MM.1S (cell line): ENCODE measurements at regions not wholly inside any gene's neighbourhood (a gene's known extent, or its start where the extent isn't known, plus 50 kb on each side); places are given as distances from the start of the nearest gene placed in this dataset.

Source experiments
- DNase-seq: peaks from one replicate; pipeline ENCODE4 v3.0.0-alpha.2; 2015
- H2AFZ ChIP-seq: fragments of 300-600 bp; sonication (generic); 2 replicates; pipeline ENCODE4 v1.6.0; 2016; ENCODE audit warnings: antibody characterized with exemption, low read length
- H3F3A ChIP-seq: fragments of 300-600 bp; sonication (generic); 2 replicates; pipeline ENCODE4 v1.6.1; 2016; ENCODE audit warnings: mild to moderate bottlenecking, antibody characterized with exemption, low read length, moderate library complexity, mixed read lengths; ENCODE audit not compliant: insufficient read depth
- H3K27ac ChIP-seq: fragments of 300-600 bp; sonication (generic); 2 replicates; pipeline ENCODE4 v1.5.1; 2016; ENCODE audit warnings: mild to moderate bottlenecking, low read length
- H3K27me3 ChIP-seq: fragments of 300-600 bp; sonication (generic); replicated peaks from 2 replicates; pipeline ENCODE4 v1.6.0; 2016; ENCODE audit warnings: low read length; ENCODE audit not compliant: insufficient read depth
- H3K36me3 ChIP-seq: fragments of 300-600 bp; sonication (generic); replicated peaks from 2 replicates; pipeline ENCODE4 v1.6.1; 2016; ENCODE audit warnings: mild to moderate bottlenecking, low read length, mixed read lengths; ENCODE audit not compliant: insufficient read depth
- H3K4me1 ChIP-seq: fragments of 300-600 bp; sonication (generic); 2 replicates; pipeline ENCODE4 v1.6.1; 2016; ENCODE audit warnings: low read length, mixed read lengths
- H3K4me2 ChIP-seq: fragments of 300-600 bp; sonication (generic); 2 replicates; pipeline ENCODE4 v1.6.0; 2016; ENCODE audit warnings: low read depth, low read length
- H3K4me3 ChIP-seq: fragments of 300-600 bp; sonication (generic); 2 replicates; pipeline ENCODE4 v1.5.1; 2016; ENCODE audit warnings: low read length, mixed read lengths
- H3K79me2 ChIP-seq: fragments of 300-600 bp; sonication (generic); 2 replicates; pipeline ENCODE4 v1.6.1; 2016; ENCODE audit warnings: mixed run types, low read length, mixed read lengths
- H3K9ac ChIP-seq: fragments of 300-600 bp; sonication (generic); 2 replicates; pipeline ENCODE4 v1.6.1; 2016; ENCODE audit warnings: low read length, mixed read lengths
- H3K9me2 ChIP-seq: fragments of 300-600 bp; sonication (generic); replicated peaks from 2 replicates; pipeline ENCODE4 v1.6.1; 2016; ENCODE audit warnings: mild to moderate bottlenecking, low read length, mixed read lengths; ENCODE audit not compliant: insufficient read depth
- H3K9me3 ChIP-seq: fragments of 300-600 bp; sonication (generic); replicated peaks from 2 replicates; pipeline ENCODE4 v1.6.1; 2016; ENCODE audit warnings: mild to moderate bottlenecking, low read length, mixed read lengths; ENCODE audit not compliant: insufficient read depth
- H4K20me1 ChIP-seq: fragments of 300-600 bp; sonication (generic); 2 replicates; pipeline ENCODE4 v1.6.1; 2016; ENCODE audit warnings: mild to moderate bottlenecking, low read length, moderate library complexity, mixed read lengths; ENCODE audit not compliant: insufficient read depth
- EZH2 ChIP-seq: fragments of 300-600 bp; sonication (generic); optimal IDR thresholded peaks from 2 replicates; pipeline ENCODE3; 2017; ENCODE audit warnings: low read depth, mild to moderate bottlenecking, antibody characterized with exemption, low read length, mixed read lengths
- EZH2phosphoT487 ChIP-seq: fragments of 300-600 bp; sonication (generic); IDR thresholded peaks from 2 replicates; pipeline ENCODE4 v1.6.1; 2018; ENCODE audit warnings: antibody characterized with exemption, low read length
- TF ChIP-seq, protein P1 (sequence below): fragments of 300-600 bp; sonication (generic); IDR thresholded peaks from 2 replicates; pipeline ENCODE4 v1.5.1; 2016; ENCODE audit warnings: antibody characterized with exemption, low read length, mixed read lengths

DNA sequence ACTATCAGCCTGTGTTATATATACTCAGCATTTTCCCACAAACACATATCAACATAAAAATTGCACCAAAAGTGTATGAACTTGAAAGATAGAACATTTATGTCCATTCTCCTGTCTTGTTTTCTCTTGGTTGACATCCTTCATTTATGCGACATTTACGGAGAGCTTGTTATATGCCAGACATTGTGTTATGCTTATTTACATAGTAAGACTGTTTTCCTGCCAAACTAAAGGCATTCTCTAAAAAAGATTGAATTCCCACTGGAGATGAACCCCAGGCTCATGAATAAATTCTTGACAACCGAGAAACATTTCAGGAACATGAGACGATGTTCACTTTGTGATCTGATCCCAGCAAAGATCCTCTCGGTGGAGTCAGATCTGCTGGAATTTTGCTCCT is 131.0 kb downstream of the RAP2A start:
- H4K20me1 ChIP-seq: no peaks in the 10 kb centered on the region
- no peaks in the 10 kb centered on the region for H3K36me3 ChIP-seq
- no peaks in the 10 kb centered on the region for H3K9me2 ChIP-seq
- H3K27ac ChIP-seq: no peak overlapping the region
- H3K79me2 ChIP-seq: no peaks in the 10 kb centered on the region
- no peaks in the 10 kb centered on the region for H3K4me1 ChIP-seq
- no peak for TF ChIP-seq EZH2
- TF ChIP-seq, protein P1, sequence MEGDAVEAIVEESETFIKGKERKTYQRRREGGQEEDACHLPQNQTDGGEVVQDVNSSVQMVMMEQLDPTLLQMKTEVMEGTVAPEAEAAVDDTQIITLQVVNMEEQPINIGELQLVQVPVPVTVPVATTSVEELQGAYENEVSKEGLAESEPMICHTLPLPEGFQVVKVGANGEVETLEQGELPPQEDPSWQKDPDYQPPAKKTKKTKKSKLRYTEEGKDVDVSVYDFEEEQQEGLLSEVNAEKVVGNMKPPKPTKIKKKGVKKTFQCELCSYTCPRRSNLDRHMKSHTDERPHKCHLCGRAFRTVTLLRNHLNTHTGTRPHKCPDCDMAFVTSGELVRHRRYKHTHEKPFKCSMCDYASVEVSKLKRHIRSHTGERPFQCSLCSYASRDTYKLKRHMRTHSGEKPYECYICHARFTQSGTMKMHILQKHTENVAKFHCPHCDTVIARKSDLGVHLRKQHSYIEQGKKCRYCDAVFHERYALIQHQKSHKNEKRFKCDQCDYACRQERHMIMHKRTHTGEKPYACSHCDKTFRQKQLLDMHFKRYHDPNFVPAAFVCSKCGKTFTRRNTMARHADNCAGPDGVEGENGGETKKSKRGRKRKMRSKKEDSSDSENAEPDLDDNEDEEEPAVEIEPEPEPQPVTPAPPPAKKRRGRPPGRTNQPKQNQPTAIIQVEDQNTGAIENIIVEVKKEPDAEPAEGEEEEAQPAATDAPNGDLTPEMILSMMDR: no peak
- TF ChIP-seq EZH2phosphoT487: no peak
- no peaks in the 10 kb centered on the region for H3F3A ChIP-seq
- H3K9ac ChIP-seq: no peak overlapping the region
- H2AFZ ChIP-seq: no peak overlapping the region
- H3K4me2 ChIP-seq: no peak overlapping the region
- H3K4me3 ChIP-seq: no peak overlapping the region
- H3K27me3 ChIP-seq: no peaks in the 10 kb centered on the region
- H3K9me3 ChIP-seq: no peaks in the 10 kb centered on the region
- no peak for DNase-seq

DNA sequence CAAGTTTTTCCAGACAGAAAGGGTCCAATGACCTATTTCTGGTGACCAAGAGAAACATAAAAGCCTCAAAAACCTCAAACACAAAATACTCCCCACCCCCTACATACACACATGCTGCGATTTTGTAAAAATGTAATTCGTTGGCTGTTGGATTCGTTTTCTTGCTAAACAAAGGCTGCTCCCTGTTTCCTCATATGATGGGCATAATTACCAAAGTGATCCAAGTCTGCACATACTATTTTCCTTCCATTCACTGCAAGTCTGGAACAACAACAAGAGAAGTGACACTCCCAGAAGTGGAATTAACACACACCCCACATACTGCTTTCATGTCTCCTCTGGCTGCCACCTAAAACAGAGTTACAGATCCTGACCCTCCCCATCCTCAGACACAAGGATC is 131.9 kb downstream of the RAP2A start:
- H3K27ac ChIP-seq: no peak overlapping the region
- no peaks in the 10 kb centered on the region for H3K36me3 ChIP-seq
- no peak for TF ChIP-seq EZH2phosphoT487
- TF ChIP-seq EZH2: no peak
- TF ChIP-seq, protein P1: no peak
- no peaks in the 10 kb centered on the region for H4K20me1 ChIP-seq
- H3K4me3 ChIP-seq: no peak overlapping the region
- no peaks in the 10 kb centered on the region for H3K4me1 ChIP-seq
- H3K27me3 ChIP-seq: no peaks in the 10 kb centered on the region
- H3F3A ChIP-seq: no peaks in the 10 kb centered on the region
- no peak for DNase-seq
- H3K4me2 ChIP-seq: no peak overlapping the region
- H3K9me3 ChIP-seq: no peaks in the 10 kb centered on the region
- H3K79me2 ChIP-seq: no peaks in the 10 kb centered on the region
- H2AFZ ChIP-seq: no peak overlapping the region
- no peaks in the 10 kb centered on the region for H3K9me2 ChIP-seq
- no peak overlapping the region for H3K9ac ChIP-seq

DNA sequence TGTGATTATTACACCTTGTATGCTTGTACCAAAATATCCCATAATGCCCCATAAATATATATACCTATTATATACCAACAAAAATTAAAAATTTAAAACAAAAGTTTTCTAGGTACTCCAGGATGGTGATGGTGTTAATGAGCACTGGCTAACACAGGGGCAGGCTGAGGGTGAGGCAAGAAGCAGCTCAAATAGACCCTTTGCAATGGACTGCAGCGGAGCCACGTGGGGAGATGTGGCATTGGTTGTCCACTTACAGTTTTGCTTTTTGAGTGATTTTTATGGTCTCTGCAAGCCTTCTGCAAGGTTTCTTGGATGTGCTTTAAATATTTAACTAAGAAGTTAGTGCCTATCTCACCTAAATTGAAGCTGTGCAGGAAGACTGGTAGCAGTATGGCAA is 132.9 kb downstream of the RAP2A start:
- no peaks in the 10 kb centered on the region for H4K20me1 ChIP-seq
- no peaks in the 10 kb centered on the region for H3K27me3 ChIP-seq
- no peak overlapping the region for H3K27ac ChIP-seq
- H3K9me3 ChIP-seq: no peaks in the 10 kb centered on the region
- no peaks in the 10 kb centered on the region for H3F3A ChIP-seq
- no peaks in the 10 kb centered on the region for H3K4me1 ChIP-seq
- no peak for DNase-seq
- H3K9ac ChIP-seq: no peak overlapping the region
- TF ChIP-seq, protein P1: no peak
- TF ChIP-seq EZH2phosphoT487 (no peak), EZH2 (no peak)
- no peaks in the 10 kb centered on the region for H3K79me2 ChIP-seq
- H3K9me2 ChIP-seq: no peaks in the 10 kb centered on the region
- H3K4me3 ChIP-seq: no peak overlapping the region
- H2AFZ ChIP-seq: no peak overlapping the region
- no peaks in the 10 kb centered on the region for H3K36me3 ChIP-seq
- H3K4me2 ChIP-seq: no peak overlapping the region
